Islet precursor cell (in vitro differentiated cells): ENCODE measurements at regions not wholly inside any gene's neighbourhood (a gene's known extent, or its start where the extent isn't known, plus 50 kb on each side); places are given as distances from the start of the nearest gene placed in this dataset.
A peak's percentile ranks its signal among the peaks of the same experiment; 100 is the strongest.
"Not testable (repeated sequence)": the region's sequence is repeated elsewhere in the genome, so short reads cannot be mapped to it uniquely, and the experiment has no call there.

Experiments
- DNase-seq: peaks from one replicate; pipeline ENCODE4 v3.0.0-alpha.2; 2018

DNA sequence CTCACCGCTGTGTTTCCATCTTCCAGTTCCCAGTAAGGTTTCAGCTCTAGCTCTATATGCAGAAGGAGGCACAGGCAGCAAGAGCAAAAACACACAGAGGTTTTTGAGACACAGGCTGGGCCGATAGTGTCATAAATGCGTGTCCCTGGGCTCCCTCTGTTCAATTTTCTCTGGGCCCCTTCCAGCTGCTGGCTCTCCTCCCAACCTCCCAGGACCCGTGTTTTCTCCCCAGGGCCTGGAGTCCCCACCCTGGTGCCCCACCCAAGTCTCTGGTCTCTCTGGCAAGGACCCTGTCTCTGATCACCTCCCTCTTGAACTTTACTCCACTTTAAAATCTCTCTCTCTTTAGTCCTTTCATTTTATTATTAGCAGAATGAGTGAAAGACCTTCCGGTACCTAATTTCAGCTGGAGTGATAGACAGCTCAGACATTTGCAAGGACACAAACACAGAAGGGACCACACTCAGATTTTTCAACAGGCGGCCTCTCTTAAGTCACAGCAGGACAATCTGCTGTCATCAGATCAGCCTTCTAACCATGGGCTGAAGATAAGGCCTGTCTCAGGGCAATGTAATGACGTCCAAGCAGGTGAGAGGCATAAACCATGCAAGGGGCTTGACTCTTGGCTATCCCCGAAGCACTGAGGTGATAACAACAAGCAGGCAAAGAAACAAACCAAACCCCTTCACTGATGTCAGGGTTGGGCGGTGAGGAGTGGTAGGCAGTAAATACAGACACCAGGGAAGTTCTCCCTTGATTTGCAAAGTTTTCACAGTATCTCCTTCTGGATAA, 190.0 kb upstream of the IRS2 start:
- no peak for DNase-seq

DNA sequence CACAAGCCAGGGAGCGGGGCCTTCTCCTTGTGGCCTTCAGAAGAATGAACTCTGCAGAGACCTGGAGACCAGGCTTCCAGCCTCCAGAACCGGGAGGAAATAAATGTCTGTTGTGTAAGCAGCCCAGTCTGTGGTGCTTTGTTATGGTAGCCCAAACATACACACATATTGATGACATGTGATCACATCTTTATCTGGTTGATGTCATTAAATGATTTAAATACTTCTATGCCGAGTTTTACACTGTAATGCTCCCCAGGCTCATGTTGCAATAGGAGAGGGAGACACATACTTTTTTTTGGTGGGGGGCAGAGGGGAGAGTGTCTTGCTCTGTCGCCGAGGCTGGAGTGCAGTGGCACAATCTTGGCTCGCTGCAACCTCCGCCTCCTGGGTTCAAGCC, 188.0 kb upstream of the IRS2 start:
- no peak for DNase-seq

DNA sequence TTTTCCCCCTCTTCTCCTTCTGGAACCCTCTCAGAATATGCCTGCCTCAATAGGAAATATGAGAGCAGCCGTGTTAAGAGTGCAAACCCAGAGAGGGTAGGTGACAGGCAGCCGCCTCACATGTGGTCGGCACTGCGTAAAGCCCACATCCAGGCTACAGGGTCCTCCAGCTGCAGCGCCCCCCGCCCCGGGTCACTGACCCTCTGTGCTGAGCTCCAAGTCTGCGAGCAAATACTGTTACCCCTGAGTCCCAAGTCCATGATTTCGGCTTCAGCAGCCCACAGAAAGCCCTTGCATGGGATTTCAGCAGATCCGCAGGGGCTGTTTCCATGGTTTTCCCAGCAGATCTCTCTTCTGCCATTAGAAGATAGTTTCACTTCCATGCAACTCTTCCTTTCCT, 186.9 kb upstream of the IRS2 start:
- no peak for DNase-seq

DNA sequence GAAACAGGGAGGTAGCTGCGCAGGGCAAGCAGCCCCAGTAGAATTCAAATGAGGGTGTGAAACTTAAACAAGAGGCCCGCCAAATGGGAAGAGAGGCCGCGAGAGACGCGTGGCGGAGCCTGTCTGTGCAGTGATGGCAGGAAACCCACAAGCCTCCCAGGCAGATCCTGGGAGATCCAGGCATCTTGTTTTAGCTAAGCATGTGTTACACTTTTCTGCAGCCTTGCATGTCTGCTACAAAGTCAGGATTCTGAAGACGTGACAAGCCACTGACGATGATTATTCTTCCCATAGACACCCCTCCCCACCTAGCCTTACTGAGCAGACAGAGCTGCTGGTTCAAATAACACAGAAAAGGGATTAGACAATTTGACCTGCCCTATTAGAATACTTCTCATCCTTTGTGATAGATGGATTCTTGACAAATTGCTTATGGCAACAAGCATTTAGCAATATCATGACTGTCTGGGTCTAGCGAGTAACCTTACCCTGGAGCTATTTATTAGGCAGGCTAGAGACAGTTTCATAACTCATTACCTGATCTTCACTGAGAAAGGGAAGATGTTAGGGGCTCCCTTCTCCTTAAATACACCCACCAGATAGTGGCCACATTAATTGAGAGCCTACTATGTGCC, 185.2 kb upstream of the IRS2 start:
- no peak for DNase-seq

DNA sequence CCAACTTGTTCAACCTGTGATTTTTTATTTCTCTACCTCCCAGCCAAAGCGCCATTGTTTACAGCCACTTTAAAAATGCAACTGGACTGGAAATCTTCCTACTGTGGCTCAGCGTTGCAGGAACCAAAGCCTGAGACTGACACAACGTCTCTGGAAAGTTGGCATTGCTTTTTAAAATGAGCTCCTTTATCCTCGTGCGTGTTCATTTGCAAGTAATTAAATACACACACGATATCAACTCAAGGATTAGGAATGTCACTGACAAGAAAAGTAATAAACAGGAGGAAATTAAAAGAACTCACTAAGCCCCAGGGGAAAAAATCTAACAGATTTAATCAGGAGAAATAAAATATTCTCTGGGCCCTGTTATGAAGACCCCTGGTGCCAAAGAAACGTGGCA, 184.6 kb upstream of the IRS2 start:
- DNase-seq = no peak

DNA sequence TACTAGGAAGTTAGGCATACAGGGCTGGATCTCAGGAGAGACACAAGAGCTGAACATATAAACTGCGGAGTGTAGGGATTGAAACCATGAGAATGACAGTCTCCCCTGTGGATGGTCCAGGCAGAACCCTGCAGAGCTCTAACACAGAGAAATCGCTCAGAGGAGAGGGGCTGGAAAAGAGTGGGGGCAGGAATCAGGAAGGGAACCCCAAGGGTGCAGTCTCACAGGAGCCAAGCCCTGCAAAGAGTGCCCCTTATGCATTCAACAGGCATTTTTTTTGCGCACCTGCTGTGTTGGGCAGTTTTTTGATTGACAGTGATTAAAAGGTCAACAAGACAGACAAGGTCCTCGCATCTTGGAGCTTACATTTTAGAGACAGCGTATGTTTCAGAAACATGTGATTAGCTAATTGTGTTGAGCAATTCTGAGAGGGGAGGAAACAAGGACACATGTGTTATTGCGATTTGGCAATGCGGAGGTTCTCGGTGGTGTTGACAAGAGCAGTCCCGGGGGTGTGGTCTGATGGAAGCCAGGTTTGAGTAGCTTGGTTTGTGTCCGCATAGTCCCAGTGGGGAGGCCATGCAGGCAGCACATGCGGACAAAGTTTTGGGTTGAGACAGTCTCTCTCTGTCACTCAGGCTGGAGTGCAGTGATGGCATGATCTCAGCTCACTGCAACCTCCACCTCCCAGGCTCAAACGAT, 182.6 kb upstream of the IRS2 start:
- no peak for DNase-seq

DNA sequence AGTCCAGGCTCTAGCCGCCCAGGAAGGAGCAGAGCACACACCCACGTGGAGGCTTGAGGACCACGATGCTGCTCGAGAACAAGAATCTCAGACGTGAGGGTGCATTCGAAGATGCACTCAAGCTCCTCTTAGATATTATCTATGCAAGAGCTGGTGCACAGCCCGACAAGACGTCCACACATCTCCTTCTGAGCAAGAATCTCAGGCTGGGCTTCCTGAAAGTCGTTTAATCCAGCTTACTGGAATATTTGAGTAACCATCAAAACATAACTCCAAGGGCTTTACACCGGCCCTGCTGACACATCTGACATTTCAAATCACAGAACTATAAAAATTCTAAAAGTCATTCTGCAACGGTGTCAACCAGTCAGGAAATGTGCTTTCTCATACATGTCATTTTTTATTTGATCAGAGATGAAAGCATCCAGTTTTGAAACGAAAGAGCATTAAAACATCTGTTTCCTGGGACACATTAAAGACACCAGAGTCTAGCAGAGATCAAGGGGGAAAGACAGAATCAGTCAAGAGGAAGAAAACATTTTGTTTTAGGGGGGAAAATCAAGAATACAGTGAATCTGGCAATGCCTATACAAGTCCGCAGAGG, 177.7 kb upstream of the IRS2 start:
- no peak for DNase-seq

DNA sequence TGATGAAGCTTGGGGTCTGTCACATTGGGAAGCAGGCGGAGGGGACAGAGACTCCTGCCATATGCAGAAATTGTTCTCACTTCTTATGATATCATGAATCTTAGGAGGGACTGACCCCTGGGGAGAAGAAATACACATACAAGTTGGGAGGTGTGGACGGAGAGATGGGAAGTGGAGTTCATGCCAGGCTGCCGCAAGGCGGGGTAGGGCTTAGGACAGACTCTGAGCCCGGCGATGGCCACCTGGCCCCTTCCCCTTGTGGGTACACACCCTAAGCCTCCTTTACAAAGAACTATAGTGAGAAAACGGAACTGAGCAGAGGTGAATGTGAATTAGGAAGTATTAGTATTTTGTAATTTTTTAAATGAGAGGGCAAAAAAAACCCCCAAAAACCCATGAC, 177.0 kb upstream of the IRS2 start:
- DNase-seq = no peak

DNA sequence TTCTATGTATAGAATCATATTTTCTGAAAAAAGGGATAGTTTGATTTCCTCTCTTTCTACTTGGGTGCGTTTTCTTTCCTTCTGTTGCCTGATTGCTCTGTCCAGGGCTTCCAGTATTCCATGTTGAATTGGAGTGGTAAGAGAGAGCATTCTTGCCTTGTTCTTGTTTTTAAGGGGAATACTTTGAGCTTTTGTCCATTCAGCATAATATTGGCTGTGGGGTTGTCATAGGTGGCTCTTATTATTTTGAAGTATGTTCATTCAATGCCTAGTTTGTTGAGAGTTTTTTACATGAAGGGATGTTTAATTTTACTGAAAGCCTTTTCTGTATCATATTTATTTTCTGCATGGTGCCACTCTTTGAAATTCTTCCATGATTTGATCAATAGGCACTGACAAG, 173.5 kb upstream of the IRS2 start:
- no peak for DNase-seq

DNA sequence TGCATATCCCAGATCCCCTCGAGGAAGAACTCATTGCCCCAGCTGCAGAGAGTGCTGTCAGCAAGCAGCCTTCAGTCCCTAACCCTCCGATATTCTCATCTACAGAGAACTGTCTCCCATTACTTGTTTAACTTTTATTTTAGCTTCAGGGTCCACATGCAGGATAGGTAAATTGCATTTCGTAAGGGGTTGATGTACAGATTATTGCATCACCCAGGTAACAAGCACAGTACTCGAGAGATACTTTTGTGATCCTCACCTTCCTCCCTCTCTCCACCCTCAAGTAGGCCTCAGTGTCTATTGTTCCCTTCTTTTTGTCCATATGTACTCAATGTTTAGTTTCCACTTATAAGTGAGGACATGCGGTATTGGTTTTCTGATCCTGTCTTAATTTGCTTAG, 171.5 kb upstream of the IRS2 start:
- no peak for DNase-seq

DNA sequence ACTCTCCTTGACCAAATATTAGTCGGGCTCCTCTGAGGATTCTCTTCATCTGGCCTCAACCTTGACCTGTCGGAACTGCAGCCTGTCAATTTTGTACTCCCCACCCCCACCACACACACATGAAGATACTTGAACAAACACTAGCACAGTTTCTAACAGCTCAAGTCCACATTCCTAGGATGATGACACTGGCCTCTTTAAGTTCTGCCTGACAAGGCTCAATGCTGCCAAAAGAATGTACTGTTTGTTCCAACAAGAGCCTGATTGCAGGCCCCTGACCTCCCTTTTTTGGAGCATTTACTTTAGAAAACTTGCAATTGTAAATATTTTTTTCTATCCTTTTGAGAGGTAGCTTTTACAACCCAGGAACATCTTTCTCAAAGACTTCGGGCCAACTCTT, 169.2 kb upstream of the IRS2 start:
- DNase-seq = peak; percentile 63

DNA sequence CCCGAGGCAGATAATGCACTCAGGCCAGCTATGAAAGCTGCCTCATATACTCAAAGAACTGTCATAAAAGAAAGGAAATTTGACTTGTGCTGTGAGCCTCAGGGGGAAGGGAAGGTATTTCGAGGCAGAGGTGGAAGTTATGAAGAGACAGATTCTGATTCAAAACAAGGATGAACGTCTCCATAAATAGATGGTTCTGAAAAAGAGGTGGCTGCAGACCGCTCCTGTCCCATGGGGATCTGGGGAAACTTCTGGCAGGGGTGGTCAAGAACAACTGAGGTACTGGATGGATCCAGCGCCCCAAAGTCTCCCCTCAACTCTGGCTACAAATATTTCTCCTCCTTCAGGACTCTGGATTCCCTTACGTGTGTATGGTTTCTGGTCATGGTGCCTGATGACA, 168.1 kb upstream of the IRS2 start:
- DNase-seq = no peak

DNA sequence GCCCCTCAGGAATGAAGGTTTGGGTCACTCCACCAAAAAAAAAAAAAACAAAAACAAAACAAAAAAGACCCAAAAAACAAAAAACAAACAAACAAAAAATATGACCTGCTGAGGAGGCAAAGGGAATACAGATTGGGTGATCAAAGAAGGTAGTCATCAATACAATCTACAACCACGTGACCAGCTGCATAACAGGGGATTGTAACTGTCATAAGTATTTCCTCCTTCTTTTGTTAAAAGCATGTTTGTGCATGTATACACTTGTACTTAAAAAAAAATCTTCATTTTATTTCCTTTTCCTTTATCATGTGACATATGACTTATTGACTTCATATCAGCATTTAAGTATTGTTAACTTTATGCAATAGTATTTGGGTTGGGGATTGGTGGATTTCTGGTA, 165.1 kb upstream of the IRS2 start:
- DNase-seq = no peak

DNA sequence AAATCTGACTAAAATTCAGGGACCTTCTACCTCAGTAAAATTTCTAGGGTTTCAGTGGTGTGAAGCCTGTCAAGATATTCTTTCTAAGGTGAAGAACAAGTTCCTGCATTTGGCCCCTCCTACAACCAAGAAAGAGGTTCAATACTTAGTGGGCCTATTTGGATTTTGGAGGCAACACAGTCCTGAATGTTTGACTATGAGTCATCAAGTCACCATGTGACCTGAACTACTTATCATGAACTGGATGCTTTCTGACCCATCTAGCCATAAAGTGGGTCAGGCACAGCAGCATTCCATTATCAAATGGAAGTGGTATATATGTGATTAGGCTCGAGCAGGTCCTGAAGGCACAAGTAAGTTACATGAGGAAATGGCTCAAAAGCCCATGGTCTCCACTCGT, 163.0 kb upstream of the IRS2 start:
- DNase-seq = no peak

DNA sequence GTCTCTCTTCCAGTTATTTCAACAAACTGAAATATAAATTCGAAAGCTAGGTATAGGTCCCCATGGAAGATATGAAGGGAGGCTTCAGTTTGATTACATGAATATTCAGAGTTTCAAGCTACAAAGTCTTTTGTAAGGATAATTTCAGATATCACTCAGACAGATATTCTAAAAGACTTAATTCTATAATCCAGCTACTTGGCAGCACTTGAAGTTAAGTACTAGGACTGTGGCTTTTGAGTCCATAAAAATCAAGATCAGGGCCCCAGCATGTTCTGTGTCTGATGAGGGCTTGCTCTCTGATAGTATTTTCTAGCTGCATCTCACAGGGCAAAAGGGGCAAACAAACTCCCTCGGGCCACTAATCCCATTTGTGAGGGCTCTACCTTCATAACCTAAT, 160.6 kb upstream of the IRS2 start:
- no peak for DNase-seq

DNA sequence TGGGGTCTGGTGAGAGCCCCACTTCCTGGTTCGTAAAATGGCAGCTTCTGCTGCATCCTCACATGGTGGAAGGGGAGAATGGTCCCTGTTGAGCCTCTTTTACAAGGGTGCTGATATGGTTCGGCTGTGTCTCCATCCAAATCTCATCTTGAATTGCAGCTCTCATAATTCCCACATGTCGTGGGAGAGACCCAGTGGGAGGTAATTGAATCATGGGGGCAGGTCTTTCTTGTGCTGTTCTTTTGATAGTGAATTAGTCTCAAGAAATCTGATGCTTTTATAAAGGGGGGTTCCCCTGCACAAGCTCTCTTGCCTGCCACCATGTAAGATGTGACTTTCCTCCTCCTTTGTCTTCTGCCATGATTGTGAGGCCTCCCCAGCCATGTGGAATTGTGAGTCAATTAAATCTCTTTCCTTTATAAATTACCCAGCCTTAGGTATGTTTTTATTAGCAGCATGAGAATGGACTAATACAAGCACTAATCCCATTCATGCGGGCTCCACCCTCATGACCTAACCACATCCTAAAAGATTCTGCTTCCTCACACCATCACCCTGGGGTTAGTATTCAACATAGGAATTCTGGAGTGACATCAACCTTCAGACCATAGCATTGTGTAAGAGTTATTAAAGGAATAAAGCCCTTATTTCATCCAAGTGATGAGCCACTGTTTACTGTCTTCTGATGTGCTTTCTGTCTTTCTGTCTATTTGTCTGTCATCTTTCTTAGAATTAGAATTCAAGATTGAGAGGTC, 159.0 kb upstream of the IRS2 start:
- no peak for DNase-seq

DNA sequence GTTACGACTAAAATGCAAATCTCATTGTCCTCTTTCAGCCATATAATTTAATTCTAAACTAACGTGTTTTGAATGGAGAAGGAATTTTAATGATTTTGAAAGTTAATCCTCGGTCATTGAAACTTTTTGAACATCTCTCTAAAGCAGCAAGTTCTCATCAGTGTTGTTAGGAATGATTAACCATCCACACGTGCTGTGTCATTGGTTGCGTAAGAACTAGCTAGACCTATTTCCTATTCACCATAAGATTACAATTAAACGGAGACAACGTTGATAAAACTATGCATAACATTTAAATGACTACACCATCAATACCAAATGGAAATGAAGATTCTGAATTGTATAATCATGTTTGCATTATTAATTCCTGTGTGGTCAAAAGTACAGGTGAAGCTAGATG, 155.6 kb upstream of the IRS2 start:
- DNase-seq = no peak

DNA sequence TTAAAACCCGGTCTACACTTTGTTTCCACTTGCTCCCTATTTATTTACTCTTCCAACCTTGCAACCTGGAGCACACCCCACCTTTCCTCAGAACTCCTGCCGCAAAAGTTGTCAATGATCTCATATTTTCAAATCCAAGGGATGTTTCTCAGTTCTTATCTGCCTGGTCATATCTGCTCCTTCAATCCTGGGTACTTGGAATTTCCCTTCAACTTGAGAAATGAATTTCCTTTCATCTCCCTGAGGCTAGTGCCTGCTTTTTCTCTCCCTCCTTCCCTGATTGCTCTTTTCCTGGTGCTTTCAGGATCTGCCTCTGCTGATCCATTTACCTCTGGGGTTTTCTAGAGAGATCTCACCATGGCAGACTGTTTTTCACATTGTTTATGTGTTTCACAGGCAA, 154.8 kb upstream of the IRS2 start:
- no peak for DNase-seq

DNA sequence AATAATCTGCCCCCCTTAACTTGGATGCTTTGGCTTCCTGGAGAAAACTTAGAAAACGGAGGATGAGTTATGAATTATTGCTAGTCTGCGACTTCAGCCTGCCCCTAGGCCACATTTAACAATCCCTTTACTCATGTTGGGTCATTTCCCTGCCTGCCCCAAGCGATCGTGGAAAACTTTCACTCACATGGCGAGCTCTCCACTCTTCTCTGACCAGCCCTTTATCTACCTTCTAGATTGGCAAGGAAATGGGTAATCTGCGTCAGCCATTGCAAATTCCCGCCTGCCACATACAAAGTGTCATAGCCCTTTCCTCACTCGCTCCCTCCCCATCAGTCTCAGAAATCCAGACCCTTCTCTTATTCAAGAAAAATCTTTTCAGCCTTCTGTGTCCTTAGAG, 154.3 kb upstream of the IRS2 start:
- DNase-seq = no peak

DNA sequence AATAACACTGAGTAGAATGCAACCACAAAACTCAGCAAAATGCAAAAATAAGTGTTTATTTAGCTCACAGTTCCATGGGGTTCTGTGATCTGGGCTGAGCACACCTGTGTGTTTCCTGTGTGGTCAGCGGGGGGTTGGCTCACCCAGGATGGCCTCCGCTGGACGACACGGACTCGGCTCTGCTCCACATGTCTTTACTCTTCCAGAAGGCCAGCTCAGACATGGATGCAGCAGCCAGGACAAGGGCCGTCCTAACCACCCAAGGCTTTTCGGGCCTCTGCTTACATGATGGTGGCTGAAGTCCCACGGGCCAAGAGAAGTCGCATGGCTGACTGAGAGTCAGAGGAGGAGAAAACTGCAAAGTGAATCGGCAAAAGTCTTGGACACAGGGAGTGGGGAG, 153.5 kb upstream of the IRS2 start:
- no peak for DNase-seq

DNA sequence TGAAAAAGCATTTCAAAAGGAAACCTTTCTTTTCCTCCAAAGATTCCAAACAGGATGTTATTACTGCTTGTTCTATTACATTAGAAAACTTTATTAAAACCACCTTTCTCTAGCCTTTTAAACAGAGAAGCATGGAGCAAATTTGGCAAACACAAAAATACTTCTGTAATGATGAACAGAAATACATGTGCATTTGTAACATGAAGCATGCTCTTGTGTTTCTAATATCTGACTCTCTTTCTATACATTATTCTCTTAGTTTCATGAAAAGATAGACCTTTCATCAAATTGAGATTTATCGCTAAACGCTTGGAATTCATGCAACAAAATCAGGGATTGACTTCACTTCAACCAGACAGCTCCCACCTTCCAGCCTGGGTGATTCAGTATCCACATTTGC, 152.8 kb upstream of the IRS2 start:
- no peak for DNase-seq

DNA sequence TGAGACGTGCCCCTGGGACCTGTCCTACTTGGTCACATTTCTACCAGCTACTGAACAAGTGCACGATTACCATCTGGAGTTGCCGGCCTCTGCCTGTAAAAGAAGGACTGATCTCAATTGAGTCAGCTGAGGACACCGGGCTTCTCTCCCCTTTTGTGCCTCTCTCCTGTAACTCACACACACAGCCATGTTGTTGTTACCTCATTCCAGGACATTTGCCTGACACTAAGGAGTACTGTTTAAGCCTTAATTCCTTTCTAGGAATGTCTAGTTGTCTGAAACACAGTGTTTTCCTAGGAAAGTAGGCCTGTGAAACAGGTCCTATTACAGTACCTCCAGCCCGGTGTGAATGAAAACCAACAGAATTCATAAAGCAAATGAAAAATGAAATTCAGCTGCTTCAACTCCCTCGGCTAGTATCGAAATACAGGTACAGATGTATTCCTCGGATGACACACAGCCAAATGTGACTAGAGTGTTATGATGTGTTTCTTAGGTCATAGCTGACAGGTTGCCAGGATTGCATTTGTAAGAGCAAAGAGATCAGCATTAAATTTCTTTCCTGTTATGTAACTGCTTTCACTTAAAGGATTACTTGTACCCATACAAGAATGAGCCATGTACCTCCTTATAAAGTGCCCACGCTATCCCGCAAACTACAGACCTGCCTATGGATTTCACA, 152.0 kb upstream of the IRS2 start:
- DNase-seq = no peak

DNA sequence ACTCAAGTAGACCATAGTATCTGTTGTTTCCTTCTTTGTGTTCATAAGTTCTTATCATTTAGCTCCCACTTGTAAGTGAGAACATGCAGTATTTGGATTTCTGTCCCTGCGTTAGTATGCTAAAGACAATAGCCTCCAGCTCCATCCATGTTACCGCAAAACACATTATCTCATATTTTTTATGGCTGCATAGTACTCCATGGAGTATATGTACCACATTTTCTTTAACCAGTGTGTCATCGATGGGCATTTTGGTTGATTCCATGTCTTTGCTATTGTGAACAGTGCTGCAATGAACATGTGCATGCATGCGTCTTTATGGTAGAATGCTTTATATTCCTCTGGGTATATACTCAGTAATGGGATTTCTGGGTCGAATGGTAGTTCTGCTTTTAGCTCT, 148.1 kb upstream of the IRS2 start:
- DNase-seq = not testable (repeated sequence)
